Effector memory CD8-positive, alpha-beta T cell (primary cell): ENCODE measurements at regions not wholly inside any gene's neighbourhood (a gene's known extent, or its start where the extent isn't known, plus 50 kb on each side); places are given as distances from the start of the nearest gene placed in this dataset.
A peak's percentile ranks its signal among the peaks of the same experiment; 100 is the strongest.

Experiments used
- ATAC-seq: fragments of 150-1000 bp; cut with Tn5 transposase; replicated peaks from 2 replicates; pipeline ENCODE4 v1.10.0; 2021; ENCODE audit warnings: mild to moderate bottlenecking, moderate library complexity
- DNase-seq, 3 experiments: peaks; one replicate each; pipeline ENCODE4 v3.0.0; 2021
- H3K27ac Mint-ChIP-seq, 2 donors: one replicate each; pipeline ENCODE4 v1.8.0; 2022; ENCODE audit warnings: mild to moderate bottlenecking in 2 of 2, mixed read lengths in 2 of 2, moderate library complexity in 2 of 2
- H3K27me3 Mint-ChIP-seq, 2 donors: one replicate each; pipeline ENCODE4 v1.8.0; 2022; ENCODE audit warnings: mixed read lengths in 2 of 2
- H3K36me3 Mint-ChIP-seq: one replicate; pipeline ENCODE4 v1.8.0; 2022; ENCODE audit warnings: mild to moderate bottlenecking, moderate library complexity, mixed read lengths; ENCODE audit not compliant: insufficient read depth
- H3K4me1 Mint-ChIP-seq, 2 donors: one replicate each; pipeline ENCODE4 v1.8.0; 2022; ENCODE audit warnings: low read depth in 2 of 2, mixed read lengths in 2 of 2
- H3K4me3 Mint-ChIP-seq, 2 donors: one replicate each; pipeline ENCODE4 v1.8.0; 2022; ENCODE audit warnings: mild to moderate bottlenecking in 2 of 2, mixed read lengths in 2 of 2, moderate library complexity in 2 of 2
- H3K9me3 Mint-ChIP-seq, 2 donors: one replicate each; pipeline ENCODE4 v1.8.0; 2022; ENCODE audit warnings: mixed read lengths in 2 of 2

DNA sequence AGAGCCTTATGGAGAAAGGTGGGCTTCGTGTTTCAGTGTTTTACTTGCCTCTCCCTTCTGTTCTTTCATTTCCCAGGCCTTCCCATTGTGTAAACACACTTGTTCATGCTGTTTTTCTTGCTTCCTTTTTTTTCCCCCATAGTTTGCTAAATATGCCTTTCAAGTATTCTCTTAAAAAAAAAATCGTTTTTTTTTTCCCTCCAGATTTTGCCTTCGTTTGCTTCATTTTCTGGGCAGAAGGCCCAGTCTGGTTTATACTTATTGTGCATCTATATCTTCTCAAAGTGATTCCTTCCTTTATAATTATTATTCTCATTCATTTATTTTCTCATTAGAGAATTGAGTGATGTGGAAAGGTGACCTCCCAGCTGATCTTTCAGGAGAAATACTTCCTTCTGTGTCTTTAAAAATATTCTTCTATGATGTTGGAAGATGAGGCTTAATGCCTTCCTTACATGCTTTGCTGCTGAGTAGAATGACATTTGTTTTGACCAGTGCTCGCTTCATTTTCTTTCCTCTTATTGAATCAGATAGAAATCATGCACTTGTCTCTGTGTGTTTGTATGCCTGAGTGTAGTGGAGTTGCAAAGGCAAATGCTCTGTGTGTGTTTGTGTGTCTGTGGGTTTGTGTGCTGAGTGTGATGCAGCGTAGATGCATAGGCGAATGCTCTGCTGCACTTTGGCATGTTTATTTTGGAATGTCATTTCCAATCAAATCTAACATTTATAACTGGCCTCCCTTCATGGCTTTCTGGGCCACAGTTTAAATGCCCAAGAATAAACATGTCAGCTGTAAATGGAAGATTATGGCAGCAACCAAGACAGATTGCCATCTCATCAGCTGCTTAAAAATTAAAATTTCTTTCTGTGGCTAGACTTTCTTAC, 591.4 kb downstream of the FGF9 start:
- Mint-ChIP-seq H3K9me3 (no peaks in the 10 kb centered on the region), H3K36me3 (peaks cover 3% of the 10 kb centered on the region), H3K27ac (no peak overlapping the region), H3K4me3 (no peak overlapping the region), H3K4me1 (no peaks in the 10 kb centered on the region), H3K27me3 (no peaks in the 10 kb centered on the region)
- DNase-seq (no peak), ATAC-seq (no peak)

DNA sequence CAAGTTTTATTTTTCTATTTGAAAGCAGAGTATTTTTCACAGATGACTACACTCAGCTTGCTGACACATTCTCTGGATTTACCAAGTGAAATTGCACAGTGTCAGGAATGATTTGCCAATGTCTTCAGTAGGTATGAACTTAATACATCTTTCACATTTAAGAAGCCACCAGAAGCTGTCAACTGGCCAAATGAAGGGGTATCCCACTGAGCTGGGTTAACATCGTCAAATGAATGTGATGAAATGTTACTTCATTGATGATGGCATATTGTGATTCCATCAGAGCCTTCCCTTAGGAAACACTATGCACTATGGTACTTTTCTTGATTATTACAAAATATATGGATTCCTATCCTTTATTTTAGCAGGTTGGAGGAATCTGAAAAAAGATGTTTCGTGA, 592.3 kb downstream of the FGF9 start:
- Mint-ChIP-seq H3K36me3 (peaks cover 3% of the 10 kb centered on the region), H3K27ac (no peak overlapping the region), H3K4me3 (no peak overlapping the region), H3K9me3 (no peaks in the 10 kb centered on the region), H3K4me1 (no peaks in the 10 kb centered on the region), H3K27me3 (no peaks in the 10 kb centered on the region)
- ATAC-seq (no peak), DNase-seq (no peak)

DNA sequence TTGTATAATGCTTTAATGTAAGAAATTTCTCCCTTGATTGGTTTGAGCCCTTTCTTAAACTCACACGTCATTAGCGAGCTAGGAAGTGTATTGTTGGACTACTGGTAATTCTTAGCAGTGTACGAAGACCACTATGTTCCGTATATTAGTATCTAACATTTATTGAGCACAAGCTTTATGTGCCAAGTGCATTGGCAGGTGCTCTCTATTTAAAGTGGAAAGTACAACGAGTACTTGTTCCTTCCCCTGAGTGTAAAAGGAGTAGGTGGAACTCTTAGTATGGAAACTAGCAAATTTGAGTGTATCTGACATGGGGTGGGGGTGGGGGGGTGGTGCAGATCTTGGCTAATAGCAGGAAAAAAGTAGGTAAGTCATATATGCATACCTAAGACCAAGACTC, 594.7 kb downstream of the FGF9 start:
- H3K27ac Mint-ChIP-seq, result no peak overlapping the region
- no peak for ATAC-seq
- peaks cover 0 to 3% of the 10 kb centered on the region in 2 donors for H3K4me1 Mint-ChIP-seq
- no peak overlapping the region for H3K4me3 Mint-ChIP-seq
- no peaks in the 10 kb centered on the region for H3K27me3 Mint-ChIP-seq
- no peaks in the 10 kb centered on the region for H3K9me3 Mint-ChIP-seq
- no peak for DNase-seq
- peaks cover 3% of the 10 kb centered on the region for H3K36me3 Mint-ChIP-seq

DNA sequence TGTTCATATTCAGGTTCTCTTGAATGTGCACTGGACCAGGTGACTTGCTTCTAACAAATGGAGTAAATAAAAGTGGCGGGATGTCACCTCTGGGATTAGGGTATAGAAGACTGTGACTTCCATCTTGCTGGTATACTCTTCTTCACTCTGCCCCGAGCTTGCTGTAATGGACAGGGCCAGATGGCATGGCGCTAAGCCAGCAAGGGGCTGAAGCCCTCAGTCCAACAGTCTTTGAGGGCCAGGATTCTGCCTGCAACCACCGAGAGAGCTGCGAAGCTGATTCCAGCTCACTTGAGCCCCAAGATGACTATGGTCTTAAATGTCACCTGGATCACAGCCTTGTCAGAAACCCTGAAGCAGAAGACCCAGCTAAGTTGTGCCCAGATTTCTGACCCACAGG, 600.0 kb downstream of the FGF9 start:
- no peaks in the 10 kb centered on the region for H3K27me3 Mint-ChIP-seq
- no peak overlapping the region for H3K4me3 Mint-ChIP-seq
- H3K4me1 Mint-ChIP-seq, result peaks cover 0 to 5% of the 10 kb centered on the region in 2 donors
- no peak for ATAC-seq
- no peaks in the 10 kb centered on the region for H3K36me3 Mint-ChIP-seq
- H3K9me3 Mint-ChIP-seq, result no peaks in the 10 kb centered on the region
- H3K27ac Mint-ChIP-seq, result no peak overlapping the region
- no peak for DNase-seq

DNA sequence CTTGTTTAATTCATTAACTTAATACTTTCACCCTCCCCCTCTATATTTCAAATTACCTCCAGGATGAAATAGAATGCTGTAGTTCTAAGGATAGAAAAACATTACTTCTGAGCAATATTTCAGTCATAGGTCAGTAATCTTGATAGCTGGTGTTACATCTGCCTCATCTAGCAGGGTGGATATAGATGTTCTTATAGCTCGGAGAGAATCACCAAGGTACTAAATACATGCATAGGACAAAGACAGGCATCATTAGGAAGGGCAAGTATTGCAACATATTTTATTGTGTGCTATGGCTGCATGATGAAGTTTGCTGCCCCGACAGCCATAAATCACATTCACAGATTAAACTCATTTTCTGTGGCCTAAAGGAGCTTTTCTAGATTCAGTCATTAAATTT, 601.0 kb downstream of the FGF9 start:
- no peaks in the 10 kb centered on the region for H3K27me3 Mint-ChIP-seq
- no peak for DNase-seq
- no peak for ATAC-seq
- no peaks in the 10 kb centered on the region for H3K36me3 Mint-ChIP-seq
- no peak overlapping the region for H3K4me3 Mint-ChIP-seq
- no peak overlapping the region for H3K27ac Mint-ChIP-seq
- peaks cover 0 to 5% of the 10 kb centered on the region in 2 donors for H3K4me1 Mint-ChIP-seq
- no peaks in the 10 kb centered on the region for H3K9me3 Mint-ChIP-seq

DNA sequence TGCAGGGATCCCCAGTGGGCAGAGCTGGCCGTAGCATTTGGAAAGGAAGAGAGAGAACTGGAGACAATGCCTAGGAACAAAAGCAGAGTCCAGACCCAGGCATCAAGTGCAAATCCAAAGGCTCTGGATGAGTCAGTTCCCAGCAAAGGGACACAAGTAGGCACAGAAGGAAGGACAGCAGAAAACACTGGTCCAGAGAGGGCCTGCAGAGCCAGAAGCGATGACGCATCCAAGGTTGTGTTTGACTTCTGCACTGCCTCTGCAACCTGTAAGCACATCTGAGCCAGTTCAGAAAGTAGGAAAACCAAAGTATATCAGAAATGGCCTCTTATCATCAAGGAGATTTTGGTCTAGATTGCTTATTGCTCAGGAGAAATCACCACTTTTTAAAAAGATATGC, 604.5 kb downstream of the FGF9 start:
- H3K4me1 Mint-ChIP-seq, result peaks cover 1 to 12% of the 10 kb centered on the region in 2 donors

DNA sequence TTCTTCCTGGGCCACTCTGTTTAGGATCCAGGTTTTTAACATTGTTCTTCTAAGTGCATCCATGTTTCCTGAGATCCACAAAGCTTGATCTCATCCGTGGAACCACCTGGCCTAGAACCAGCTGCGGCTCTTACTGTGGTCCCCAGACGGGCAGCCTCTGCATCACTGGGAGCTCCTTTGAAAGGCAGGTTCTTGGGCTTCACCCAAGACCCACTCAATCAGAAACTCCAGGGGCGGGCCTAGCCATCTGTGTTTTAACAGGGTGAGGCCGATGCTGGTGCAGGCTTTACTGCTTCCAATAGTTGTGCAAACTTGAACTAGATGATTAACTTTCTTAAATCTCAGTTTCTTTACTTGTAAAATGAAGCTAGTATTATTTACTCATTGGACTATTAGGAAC, 605.7 kb downstream of the FGF9 start:
- Mint-ChIP-seq H3K36me3 (no peaks in the 10 kb centered on the region), H3K9me3 (no peaks in the 10 kb centered on the region), H3K27me3 (no peaks in the 10 kb centered on the region), H3K27ac (no peak overlapping the region), H3K4me3 (no peak overlapping the region), H3K4me1 (peaks cover 1 to 9% of the 10 kb centered on the region in 2 donors)
- DNase-seq, result no peak
- ATAC-seq, result no peak

More for the DNA sequence above, 604.5 kb downstream of the FGF9 start:
- H3K9me3 Mint-ChIP-seq, result no peaks in the 10 kb centered on the region
- no peaks in the 10 kb centered on the region for H3K27me3 Mint-ChIP-seq
- DNase-seq (no peak), ATAC-seq (no peak)
- no peak overlapping the region for H3K4me3 Mint-ChIP-seq
- H3K36me3 Mint-ChIP-seq, result no peaks in the 10 kb centered on the region
- peak overlapping the region; percentile 29 to 33 for H3K27ac Mint-ChIP-seq

DNA sequence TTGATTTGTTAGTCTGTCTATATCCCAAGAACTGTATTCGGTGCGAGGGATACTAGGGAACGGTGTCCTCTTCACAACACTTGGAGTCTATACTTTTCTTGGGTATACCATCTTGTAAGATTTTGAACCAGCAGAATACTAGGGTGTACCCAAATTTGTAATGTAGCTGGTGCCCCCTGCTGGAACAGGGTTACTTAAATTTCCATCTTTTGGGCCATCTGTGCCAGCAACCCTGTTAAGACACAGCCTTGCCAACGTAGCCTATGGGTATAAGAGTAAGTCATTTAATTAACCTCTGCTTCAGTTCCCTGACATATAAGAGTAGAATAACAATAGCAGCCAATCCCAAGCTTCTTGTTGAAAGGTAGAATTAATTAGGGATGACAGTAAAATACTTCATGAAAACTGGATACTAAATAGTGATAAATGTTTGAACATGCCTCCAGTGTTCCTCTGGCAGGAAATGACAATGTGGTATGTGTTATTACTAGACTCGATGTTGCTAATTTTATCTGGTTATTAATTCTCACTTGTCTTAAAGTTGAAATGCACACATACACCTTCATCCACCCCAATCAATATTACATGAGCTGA, 607.6 kb downstream of the FGF9 start:
- Mint-ChIP-seq H3K4me3 (no peak overlapping the region), H3K4me1 (peaks cover 1 to 9% of the 10 kb centered on the region in 2 donors), H3K27me3 (peaks cover 0 to 6% of the 10 kb centered on the region in 2 donors), H3K9me3 (no peaks in the 10 kb centered on the region), H3K36me3 (no peaks in the 10 kb centered on the region), H3K27ac (peak overlapping the region in 1 of 2 donors; percentile 20)
- ATAC-seq (peak; percentile 74), DNase-seq (peak; percentile 65 to 72 (median 65))

DNA sequence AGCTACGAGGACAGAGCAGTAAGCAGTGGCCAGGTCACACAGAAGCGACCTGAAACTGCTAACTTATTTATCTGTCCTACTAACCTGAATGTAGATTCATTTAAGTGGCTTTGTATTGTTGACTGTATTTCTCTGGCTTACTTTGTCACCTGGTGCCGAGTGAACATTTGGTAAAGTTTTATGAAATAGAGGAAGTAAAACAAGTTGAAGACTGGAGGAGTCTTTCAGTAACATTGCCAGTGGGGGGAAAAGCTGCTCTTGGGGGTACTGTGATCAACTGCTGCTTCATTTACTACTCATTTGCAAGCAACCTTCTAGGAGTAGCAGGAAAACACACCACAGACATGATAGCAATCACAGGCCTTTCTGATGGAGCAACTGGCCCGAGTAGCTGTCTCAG, 615.0 kb downstream of the FGF9 start:
- Mint-ChIP-seq H3K4me1 (no peaks in the 10 kb centered on the region), H3K27ac (no peak overlapping the region), H3K36me3 (no peaks in the 10 kb centered on the region), H3K4me3 (no peak overlapping the region), H3K27me3 (peaks cover 36 to 42% of the 10 kb centered on the region in 2 donors), H3K9me3 (no peaks in the 10 kb centered on the region)
- ATAC-seq (no peak), DNase-seq (no peak)

DNA sequence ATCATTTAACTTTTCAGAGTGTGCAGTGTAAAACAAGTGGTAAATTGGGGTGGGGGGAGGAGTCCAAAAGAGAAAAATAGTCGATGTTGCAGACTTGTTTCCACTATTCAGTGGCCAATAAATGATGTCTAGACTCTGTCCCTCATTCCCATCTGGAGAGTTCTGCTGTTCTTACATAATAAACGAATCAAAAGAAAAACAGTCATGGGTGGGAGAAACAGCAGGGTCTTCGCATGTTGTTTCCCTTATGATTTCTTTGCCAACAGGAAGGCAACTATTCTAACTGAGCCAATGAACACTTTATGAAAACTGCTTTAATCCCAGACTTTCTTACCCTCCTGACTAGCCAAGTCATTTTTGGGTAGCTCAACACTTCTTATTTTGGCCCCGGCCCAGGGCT, 615.5 kb downstream of the FGF9 start:
- ATAC-seq, result no peak
- Mint-ChIP-seq H3K27me3 (peaks cover 37 to 42% of the 10 kb centered on the region in 2 donors), H3K36me3 (no peaks in the 10 kb centered on the region), H3K27ac (no peak overlapping the region), H3K4me1 (no peaks in the 10 kb centered on the region), H3K9me3 (no peaks in the 10 kb centered on the region), H3K4me3 (no peak overlapping the region)
- no peak for DNase-seq

DNA sequence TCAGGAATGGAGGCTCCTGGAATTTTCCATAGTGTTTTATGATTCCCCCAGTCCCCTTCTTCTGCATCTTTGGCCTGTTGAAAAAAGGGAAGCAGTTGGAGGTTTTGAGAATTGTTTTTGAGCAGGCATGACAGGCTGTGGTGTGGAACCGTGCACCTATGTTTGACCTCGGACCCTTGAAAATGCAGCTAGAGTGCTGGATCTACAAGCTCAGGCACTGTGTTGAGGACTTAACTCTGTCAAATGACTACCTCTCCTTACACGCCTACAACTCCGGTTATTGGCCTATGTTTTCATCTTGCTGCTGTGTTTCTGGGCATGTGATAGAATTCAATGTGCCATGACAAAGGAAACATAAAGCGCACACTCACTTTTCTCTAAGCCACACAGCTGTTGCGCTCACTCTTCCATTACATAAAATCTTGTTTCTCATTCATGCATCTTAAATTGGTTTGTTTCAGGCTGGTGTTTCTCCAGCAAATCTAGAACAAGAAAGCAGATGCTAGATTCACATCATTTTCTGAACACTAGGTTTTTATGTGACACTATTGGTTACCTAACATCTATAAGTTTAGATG, 616.6 kb downstream of the FGF9 start:
- Mint-ChIP-seq H3K4me1 (no peaks in the 10 kb centered on the region), H3K36me3 (no peaks in the 10 kb centered on the region), H3K27ac (no peak overlapping the region), H3K4me3 (no peak overlapping the region), H3K27me3 (peaks cover 37 to 42% of the 10 kb centered on the region in 2 donors), H3K9me3 (no peaks in the 10 kb centered on the region)
- DNase-seq, result no peak
- ATAC-seq, result no peak

DNA sequence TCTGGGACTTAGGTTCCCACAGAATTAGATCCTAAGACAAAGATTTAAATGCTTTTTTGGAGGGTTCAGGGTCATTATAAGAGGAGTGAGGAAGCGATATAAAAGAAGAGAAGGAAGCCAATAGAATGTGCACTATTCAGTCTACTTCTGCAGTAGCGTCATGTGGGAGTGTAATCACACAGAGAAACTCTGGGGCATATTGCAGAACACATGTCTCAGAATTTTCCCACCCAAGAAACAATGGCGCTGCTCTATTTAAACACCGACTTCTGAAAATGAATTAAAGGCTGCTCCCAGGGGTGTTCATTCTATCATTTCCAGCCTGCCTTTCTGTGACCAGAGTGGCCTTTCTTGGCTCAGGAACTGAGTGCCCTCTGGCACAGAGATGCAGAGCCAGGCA, 617.6 kb downstream of the FGF9 start:
- no peaks in the 10 kb centered on the region for H3K4me1 Mint-ChIP-seq
- no peak overlapping the region for H3K27ac Mint-ChIP-seq
- DNase-seq (no peak), ATAC-seq (no peak)
- peaks cover 37% of the 10 kb centered on the region in 2 donors for H3K27me3 Mint-ChIP-seq
- no peaks in the 10 kb centered on the region for H3K36me3 Mint-ChIP-seq
- no peak overlapping the region for H3K4me3 Mint-ChIP-seq
- no peaks in the 10 kb centered on the region for H3K9me3 Mint-ChIP-seq

DNA sequence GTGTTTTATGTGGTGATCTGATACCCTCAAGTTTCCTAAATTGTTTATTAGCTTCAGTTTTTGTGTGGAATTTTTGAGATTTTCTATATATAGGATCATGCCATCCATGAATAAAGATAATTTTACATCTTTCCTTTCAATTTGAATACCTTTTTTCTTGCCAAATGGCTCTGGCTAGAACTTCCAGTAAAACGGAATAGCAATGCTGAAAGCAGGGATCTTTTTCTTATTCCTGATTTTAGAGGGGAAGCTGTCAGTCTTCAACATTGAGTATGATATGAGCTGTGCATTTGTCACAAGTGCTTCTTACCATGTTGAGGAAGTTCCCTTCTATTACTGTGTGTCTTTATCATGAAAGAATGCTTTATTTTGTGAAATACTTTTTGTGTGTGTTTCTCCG, 618.8 kb downstream of the FGF9 start:
- Mint-ChIP-seq H3K27me3 (peaks cover 31 to 37% of the 10 kb centered on the region in 2 donors), H3K4me1 (no peaks in the 10 kb centered on the region), H3K4me3 (no peak overlapping the region), H3K27ac (no peak overlapping the region), H3K9me3 (no peaks in the 10 kb centered on the region), H3K36me3 (no peaks in the 10 kb centered on the region)
- ATAC-seq, result no peak
- no peak for DNase-seq

DNA sequence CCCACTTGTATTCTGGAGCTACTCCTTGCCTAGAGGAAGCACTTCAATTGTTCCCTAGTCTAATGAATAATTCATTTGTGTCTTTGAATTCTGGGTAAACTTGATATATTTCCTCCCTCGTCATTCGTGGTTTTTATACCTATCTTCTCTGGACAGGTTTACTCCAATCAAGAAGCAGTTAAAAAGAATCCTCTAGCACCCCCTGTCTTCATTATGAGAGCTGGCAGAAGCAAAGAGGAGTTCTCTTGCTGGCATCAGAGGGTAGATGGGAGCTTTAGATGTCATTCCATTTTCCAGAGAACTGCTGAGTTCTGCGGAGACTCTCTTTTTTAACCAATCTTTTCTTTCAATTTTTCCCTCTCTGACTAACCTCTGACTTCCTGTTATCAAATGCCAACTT, 627.7 kb downstream of the FGF9 start:
- Mint-ChIP-seq H3K4me3 (no peak overlapping the region), H3K4me1 (no peaks in the 10 kb centered on the region), H3K36me3 (no peaks in the 10 kb centered on the region), H3K9me3 (peaks cover 2 to 4% of the 10 kb centered on the region in 2 donors), H3K27ac (no peak overlapping the region), H3K27me3 (peaks cover 12 to 24% of the 10 kb centered on the region in 2 donors)
- ATAC-seq, result no peak
- no peak for DNase-seq
